HEK293T (cell line): ENCODE measurements at regions not wholly inside any gene's neighbourhood (a gene's known extent, or its start where the extent isn't known, plus 50 kb on each side); places are given as distances from the start of the nearest gene placed in this dataset.

Source experiments
- BHLHE40 ChIP-seq: fragments of 450-650 bp; IDR thresholded peaks from 2 replicates; pipeline ENCODE4 v1.6.1; 2016; ENCODE audit warnings: mild to moderate bottlenecking, moderate library complexity, borderline replicate concordance
- HDGF ChIP-seq: fragments of 450-650 bp; IDR thresholded peaks from 2 replicates; pipeline ENCODE4 v1.6.1; 2017; ENCODE audit warnings: antibody characterized with exemption, borderline replicate concordance
- L3MBTL2 ChIP-seq: fragments of 450-650 bp; conservative IDR thresholded peaks from 2 replicates; pipeline ENCODE4 v1.6.1; 2016; ENCODE audit warnings: mild to moderate bottlenecking
- NFRKB ChIP-seq: fragments of 450-650 bp; IDR thresholded peaks from 2 replicates; pipeline ENCODE4 v1.6.1; 2016; ENCODE audit warnings: mild to moderate bottlenecking, moderate library complexity
- SP1 ChIP-seq: fragments of 450-650 bp; IDR thresholded peaks from 2 replicates; pipeline ENCODE4 v1.6.1; 2017
- SUZ12 ChIP-seq: fragments of 450-650 bp; IDR thresholded peaks from 2 replicates; pipeline ENCODE4 v1.6.1; 2016; ENCODE audit warnings: mild to moderate bottlenecking
- TARDBP ChIP-seq: fragments of 450-650 bp; IDR thresholded peaks from 2 replicates; pipeline ENCODE4 v1.6.1; 2016

GRCh38 chr14:86882818-86883217 lies 1110.2 kb downstream of the GALC start:
- TF ChIP-seq SP1 (no peak), TARDBP (no peak), NFRKB (no peak), L3MBTL2 (no peak), HDGF (no peak), SUZ12 (no peak), BHLHE40 (no peak)
